COLO668 (cell line): ENCODE measurements at regions not wholly inside any gene's neighbourhood (a gene's known extent, or its start where the extent isn't known, plus 50 kb on each side); places are given as distances from the start of the nearest gene placed in this dataset.

ENCODE experiments used
- DNase-seq: peaks from one replicate; lab custom pipeline; 2025; ENCODE audit not compliant: unreplicated experiment; lab: John Stamatoyannopoulos, UW

GRCh38 chr6:103231181-103231580 lies 1628.5 kb downstream of the HACE1 start:
- DNase-seq = no peak

DNA sequence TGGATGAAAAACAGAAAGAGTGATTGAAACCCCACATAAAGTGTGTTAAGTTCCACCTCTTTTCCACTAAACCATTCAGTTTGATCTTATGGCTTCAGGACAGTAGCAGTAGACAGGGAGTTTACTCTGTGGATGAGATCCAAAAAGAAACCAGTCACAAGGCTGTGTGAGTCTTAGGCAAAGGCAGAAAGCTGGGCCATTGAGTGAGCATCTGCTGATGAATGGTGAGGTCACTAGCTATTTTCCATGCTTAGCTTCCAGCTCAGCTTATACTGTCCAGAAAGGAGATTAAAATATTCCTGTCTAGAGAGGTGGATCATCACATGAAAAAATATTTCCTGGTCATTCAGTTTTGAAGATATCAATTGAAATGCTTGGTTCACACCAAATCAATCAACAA lies 1643.9 kb downstream of the HACE1 start:
- DNase-seq = no peak

GRCh38 chr6:103210686-103211085 lies 1649.0 kb downstream of the HACE1 start:
- DNase-seq = no peak

- no peak for DNase-seq
These were observed 1661.3 kb downstream of the HACE1 start for GRCh38 chr6:103198386-103198785.

- DNase-seq = no peak
These were observed 1666.3 kb downstream of the HACE1 start for GRCh38 chr6:103193413-103193812.

DNA sequence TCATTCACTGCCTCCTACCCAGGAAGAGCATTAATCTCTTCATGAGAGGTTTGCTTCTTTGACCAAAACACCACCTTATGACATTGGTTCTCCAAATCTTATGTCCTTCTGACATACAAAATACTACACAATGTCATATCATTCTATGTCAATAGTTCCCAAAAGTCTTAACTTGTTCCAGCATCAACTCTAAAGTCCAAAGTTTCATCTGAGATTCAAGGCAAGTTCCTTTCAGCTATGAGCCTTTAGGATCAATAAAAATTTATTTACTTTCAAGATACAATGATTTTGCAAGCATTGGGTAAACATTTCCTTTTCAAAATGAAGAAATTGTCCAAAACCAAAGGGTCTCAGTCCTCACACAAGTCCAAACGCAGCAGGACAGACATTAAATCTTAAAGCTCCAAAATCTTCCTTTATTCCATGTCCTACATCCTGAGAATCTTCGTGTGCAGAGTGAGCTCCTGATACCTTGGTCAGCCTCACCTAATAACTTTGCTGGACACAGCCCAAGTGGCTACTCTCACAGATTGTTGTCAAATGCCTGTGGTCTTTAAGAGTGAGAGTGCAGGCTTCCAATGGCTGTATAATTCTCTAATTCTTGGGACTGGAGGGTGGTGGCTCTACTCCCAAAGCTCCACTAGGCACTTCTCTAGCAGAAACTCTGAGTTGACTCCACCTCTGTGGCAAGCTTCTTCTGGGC lies 1668.2 kb downstream of the HACE1 start:
- DNase-seq = no peak

DNA sequence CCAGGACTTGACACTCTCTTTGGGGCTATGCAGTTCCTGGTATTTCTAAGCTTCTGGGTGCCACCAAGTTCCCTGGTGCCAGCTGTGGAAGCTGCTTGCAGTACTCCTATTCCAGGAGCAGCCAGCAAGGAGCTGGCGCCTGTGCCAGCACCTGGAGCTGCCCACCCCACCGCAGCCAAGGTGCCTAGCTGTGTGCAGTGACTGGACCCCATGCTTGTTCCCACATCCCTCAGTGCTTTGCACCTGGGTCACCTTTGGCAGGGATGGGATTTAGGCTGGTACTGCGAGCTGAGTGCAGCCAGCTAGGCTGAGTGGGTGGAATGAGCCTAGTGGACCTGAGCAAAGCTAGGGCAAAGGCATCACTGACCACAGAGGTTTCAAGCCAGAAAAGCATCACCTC lies 1674.9 kb downstream of the HACE1 start:
- DNase-seq = no peak

DNA sequence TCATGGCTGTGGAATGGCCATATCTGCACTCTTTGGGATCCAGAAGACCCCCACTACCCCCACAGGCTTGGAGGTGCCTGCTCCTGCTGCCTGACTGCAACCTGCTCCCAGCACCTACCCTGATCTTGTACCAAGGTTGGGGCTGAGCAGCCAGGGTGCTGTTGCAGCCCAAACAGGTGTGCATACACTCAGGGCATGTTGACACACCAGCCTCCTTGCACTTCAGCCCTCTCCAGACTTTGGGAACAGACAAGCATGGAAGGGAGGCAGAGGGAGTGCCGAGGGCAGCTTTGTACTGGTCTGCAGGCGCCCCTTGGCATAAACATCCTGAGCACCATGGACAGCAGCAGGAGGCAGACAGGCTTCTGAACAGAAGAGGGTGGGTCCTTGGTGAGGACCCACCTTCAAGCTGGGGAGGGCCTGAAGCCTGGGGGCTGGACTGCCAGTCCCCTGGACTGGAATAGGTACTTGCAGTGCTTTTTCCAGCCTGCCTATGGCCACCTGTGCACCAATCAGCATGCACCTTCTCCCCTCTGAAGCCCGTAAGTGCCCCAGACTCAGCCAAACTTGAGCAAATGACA lies 1675.8 kb downstream of the HACE1 start:
- no peak for DNase-seq

DNA sequence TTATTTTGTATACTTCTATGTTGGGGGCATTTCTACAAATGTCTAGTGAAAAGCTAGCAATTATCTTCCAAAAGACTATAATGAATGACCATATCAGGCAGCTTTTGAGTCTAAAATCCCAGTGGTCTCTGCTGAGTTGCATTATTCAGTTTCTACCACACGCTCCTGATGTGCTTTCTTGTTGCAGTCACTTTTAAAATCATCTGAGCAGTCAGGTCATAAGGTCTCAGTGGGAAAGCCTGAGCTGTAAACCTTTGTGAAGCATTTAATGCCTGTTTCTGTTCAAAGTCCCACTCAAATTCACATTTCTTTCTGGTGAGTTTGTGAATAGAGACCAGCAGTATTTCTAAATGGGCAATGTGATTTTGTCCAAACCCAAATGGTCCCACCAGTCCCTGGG lies 1681.5 kb downstream of the HACE1 start:
- DNase-seq = no peak

DNA sequence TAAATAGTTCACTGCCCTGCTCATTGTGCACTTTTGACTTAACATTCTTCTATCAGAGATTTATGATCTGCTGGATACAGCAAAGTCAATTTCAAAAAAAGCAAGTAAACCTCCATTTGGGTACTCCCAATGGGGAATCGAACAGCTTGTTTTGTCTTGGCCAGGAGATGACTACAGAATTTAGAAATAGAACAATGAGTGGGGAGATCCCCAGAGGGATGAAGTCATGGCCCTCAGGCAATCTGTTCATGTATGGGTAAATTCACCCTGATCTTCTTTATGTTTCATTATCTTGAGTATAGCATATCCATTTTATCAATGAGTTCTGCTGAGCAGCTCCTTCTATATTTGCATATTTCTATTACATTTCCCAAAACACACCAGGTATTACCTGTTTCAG lies 1681.9 kb downstream of the HACE1 start:
- DNase-seq = no peak

- no peak for DNase-seq
These were observed 1684.7 kb downstream of the HACE1 start for GRCh38 chr6:103175056-103175455.

GRCh38 chr6:103167345-103168071 lies 1692.2 kb downstream of the HACE1 start:
- no peak for DNase-seq

DNA sequence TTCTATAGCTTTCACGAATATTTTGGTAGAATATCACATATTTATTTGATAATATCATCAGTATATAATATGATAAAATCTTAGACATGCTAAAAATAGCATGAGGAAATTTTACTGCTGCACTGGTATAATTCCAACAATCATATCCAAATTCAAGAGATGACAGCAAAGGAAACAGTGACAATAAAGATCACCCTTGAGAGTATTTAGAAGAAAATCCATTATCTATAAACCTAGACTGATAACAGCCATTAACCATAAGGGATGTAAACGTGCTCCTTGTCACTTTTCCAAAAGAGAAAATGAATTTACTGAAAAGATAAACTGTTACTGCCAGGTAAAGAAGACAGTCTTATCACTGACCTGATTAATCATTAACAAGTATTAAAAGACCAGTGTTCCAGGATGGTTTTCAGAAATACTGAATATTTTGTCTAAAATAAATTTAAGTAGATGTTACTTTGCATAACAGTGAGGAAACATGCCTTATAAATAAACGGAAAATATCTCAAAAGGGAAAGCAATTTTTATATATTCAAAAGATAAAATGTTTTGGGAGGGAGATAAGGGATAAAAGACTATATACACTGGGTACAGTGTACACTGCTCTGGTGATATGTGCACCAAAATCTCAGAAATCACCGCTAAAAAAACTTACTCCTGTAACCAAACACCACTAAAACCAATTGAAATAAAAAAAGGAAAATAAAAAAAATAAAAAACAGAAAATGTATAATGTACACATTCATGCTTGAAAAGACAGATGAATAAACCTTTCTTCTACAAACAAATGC lies 1704.7 kb downstream of the HACE1 start:
- DNase-seq = no peak

- DNase-seq = no peak
These were observed 1706.7 kb downstream of the HACE1 start for GRCh38 chr6:103153016-103153415.

DNA sequence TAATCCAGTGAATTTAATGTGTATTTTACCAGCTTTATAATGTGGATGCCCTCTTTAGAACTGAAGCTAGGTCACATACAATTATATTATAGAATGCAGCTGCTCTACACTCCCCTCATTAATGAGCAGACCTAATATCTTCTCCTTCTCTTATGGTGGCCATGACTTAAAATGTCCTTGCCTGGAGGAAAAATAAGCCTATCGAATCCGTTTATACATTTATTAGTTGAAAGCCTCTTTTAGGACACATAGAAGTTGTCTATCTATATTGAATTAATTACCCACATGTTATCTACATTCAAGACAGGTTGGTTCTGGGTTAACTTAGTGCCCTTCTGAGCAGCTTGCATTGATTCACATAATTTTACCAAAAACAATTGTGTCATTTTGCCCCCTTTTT lies 1716.8 kb downstream of the HACE1 start:
- no peak for DNase-seq

GRCh38 chr6:103140308-103141027 lies 1719.3 kb downstream of the HACE1 start:
- DNase-seq = no peak

DNA sequence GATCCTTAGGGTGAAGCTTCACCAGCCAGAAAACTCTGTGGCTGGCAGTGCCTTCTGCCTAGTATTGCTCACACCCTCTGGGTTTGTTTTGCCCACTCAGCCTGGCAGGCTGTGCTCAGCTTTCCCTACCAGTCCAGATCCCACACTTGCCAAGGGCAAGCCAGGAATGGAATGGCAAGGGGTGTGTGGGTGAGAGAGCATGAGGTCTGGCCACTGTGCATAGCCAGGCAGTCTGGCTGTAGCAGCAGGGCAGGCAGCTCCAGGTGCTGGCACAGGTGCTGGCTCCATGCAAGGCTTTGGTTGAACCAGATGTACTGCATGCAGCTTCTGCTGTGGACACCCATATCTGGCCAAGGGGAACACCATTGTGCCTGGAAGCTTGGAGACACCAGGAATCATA lies 1720.3 kb downstream of the HACE1 start:
- DNase-seq = no peak

DNA sequence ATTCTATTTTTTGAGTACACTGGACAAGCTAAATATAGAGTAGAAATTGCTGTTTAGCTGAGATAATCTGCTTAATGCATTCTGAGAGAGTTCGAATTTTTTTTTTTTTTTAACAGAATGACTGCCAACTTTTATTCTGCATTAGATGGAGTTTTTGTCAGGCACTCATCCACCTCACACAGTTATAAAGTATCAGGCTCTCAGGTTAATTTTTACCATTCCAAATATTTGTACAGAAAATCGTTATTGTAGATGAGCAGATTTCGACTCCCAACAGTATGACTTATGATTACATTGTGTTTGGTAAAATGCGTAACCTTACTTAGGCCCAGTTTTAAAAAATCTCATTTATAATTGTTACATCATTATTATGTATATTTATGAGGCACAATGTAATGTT lies 1731.0 kb downstream of the GRIK2 start:
- DNase-seq = no peak

DNA sequence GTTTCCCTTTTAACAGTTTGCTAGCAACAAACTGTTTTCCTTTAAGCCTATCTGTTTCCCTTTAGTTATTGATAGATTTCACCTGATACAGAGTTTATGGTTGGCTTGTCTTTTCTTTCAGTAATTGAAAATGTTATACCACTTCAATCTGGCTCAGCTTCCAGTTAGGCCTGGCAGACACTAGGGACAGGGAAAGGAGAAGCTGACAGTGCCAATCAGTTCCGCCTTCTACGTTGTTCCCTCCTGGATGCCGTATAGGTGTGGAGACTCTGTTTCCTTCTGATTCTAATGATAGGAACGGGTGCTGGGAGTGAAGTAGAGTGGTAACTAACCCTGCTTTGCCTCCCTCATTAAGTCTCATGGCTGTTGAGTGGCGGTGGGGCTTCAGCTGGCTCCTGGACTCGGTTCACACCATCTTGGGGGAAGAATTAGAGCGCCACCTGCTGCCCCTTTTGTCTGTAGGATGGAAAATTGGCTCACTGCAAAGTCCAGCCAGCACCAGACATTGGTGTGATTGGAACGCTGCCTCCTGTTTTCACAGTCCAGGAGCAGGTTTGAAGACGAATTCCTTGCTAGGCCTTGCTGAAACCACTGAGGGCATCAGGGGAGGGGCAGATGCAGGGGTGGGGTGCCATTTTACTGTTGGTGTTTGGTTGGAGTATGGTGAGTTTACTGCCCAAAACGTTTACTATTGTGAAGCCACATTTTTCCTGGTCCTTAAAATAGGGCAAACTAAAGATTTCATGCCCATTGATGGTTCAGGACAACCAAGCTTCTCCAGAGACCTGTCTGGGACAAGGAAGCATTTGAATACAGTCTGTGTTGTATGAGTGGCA lies 1729.5 kb downstream of the GRIK2 start:
- peak; percentile 7 for DNase-seq

GRCh38 chr6:103119056-103119455 lies 1725.5 kb downstream of the GRIK2 start:
- no peak for DNase-seq
